ENCODE measurements at regions not wholly inside any gene's neighbourhood (a gene's known extent, or its start where the extent isn't known, plus 50 kb on each side); places are given as distances from the start of the nearest gene placed in this dataset.
A peak's percentile ranks its signal among the peaks of the same experiment; 100 is the strongest.

DNA sequence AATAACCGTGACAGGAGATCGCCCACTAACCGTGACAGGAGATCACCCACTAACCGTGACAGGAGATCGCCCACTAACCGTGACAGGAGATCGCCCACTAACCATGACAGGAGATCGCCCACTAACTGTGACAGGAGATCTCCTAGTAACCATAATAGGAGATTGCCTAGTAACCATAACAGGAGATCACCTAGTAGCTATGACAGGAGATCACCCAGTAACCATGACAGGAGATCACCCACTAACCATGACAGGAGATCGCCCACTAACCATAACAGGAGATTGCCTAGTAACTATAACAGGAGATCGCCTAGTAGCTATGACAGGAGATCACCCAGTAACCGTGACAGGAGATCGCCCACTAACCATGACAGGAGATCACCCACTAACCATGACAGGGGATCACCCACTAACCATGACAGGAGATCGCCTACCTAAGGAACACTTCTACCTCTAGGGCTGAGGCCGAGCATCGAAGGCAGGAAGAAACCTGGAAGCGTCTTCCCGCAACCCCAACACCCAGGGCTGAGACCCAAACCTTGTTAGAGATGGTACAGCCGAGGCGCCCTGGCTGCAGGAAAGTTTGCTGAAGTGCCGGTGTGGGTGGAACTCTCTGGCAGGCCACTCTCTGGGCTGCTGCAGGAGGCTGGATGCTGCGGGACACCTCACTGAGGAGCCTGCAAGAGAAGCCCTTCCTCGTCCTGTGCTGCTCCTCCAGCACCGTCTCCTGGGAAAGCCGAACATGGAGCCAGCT, 67.5 kb upstream of the THY1 start:
- no peak for DNase-seq

DNA sequence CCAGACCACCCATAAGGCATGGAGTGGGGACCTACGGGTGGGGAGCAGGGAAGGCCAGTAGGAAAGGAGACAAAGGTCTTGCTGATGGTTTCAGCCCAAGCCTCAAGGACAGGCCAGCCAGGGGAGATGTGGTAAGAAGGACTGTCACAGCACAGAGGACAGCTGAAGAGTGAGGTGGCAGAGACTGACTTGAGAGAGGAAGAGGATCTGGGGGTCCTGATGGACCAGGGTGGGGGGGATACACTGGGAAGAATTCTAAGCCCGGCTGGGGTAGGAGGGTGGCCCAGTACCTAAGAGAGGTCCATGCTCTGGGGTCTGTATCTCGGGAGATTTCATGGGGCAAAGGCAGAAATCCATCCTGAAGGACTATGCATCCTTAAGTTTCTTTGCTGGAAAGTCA, 66.1 kb upstream of the THY1 start:
- no peak for DNase-seq

DNA sequence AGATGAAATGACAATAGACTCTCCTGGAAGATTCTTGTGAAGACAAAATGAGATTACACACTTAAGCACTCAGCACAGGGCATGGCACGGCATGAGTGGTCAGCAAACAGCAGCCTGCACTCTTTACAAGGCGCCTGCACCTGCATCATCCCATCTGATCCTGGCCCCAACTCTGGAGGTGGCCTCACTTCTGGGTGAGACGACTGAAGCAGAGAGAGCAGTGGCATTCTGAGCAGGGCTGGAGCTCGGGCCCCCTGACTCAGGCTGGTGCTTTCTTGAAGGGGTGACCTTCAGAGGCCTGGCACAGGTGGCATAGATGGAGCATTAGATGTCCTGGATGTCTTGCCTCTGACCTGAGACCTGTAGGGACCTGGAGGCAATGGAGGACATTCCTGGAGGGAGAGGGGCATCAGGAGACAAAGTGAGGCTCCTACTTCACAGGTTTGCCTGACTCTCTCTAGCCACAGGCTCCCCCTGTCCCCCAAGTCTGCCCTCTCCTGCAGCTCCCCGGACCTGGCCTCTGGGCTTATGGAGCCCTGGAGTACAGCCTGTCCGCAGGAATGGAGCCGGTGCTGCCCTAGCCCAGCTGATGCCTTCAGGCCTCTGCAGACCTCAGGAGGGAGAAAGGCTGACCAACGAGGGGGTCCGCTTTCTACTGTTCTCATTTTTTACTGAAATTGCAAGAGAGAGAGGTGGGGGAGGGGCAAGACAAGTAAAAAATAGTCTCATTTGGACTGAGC, 65.5 kb upstream of the THY1 start:
- DNase-seq: no peak

DNA sequence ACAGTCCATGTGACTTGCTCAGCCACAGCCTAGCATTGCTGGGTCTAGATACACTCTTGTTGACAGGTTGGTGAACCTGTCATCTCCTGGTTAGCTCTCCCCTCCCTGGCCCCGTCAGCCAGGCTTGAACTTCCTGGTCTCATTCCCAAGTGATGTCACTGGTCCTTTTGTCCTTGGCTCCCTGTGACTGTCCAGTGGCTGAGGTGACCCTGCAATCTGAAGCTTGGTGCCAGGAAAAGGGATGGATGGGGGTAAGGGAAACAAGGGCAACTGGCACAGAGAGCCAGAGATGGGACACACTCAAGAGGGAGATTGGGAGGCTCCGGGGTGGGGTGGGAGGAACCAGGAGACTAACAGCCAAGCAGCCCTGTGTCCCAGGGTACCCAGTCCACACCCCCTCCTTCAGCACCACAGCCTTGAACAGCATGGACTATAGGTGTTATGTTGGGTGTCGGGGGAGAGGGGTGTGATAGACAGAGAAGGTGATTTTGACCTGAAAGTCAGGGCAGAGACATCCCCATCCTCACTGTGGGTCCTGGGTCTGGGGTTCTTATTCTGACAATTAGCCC, 63.8 kb upstream of the THY1 start:
- no peak for DNase-seq

DNA sequence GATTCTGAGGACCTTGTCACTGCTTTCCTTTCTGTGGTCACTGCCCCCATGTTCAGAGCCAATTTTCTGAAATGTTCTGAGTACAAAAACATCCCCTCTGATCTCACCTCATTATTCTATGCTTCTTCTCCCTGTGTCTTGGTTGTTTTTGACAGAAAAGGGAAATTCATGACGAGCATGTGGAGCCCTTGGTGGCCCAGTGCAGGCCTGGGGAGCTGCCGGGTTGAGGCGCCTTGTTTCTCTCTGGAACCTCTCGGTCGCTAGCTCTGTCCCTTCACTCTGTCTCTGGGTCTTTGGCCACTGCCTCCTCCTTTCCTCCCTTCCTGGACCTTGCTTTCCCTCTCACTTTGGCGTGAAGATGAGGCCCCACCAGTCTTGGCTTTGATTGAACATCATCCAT, 63.0 kb upstream of the THY1 start:
- no peak for DNase-seq

DNA sequence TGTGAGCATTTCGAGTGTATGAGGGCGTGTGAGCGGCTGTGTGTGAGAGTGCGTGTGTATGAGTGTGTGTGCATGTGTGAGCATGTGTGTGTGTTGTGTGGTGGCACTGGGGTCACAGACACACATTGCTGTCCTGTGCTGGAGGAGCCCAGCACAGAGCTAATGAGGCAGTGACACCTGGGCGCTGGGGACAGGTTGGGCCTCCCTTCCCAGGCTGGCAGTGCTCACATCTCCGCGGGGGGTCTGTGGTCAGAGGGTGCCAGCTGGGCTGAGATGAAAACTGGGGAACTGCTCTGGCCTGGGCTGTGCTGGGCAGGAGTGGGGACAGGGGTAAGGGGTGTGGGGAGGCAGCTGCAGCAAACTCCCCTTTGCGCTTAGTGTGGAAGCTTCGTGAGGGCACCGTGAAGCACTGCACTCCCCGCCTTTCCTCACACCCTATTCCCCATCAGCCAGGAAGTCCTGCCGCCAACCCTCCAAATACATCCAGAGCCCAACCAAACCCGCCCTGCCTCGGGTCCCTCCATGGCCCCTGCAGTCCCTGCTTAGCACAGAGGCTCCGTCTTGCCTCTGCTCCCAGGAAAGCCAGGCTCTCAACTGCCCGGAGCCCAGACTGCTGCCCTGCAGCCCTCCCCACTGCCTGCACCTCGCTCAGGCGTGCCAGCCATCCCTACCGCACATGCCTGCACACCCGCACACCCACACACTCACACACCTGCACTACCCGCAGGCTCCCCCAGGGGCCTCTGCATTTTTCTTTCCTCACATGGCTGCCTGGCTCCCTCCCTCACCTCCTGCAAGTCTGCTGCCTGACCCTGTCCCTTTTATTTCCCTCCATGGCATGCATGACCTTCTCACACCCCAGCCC, 62.0 kb upstream of the THY1 start:
- no peak for DNase-seq

DNA sequence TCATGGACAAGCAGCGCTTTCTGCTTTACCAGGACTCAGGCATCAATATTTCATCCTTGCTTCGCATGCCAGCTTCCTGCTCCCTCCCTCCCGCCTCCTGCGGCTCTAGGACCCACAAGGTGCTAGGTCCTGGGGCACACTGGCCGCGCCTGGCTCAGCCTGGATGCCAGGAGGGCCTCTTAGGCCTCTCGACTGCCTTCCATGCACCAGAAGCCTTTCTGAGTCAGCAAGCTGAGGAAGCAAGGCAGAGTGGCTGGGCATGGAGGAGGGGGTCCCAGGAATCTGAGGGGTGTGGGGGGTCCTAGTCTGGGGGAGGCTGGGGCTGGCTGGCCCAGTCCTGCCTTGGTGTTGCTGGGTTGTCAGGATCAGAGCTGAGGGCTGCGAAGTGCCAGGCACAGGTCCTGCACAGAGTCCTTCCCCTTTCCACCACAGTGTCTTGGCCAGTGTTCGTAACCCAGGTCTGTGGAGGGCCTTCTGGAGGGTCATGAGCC, 61.0 kb upstream of the THY1 start:
- DNase-seq: no peak

DNA sequence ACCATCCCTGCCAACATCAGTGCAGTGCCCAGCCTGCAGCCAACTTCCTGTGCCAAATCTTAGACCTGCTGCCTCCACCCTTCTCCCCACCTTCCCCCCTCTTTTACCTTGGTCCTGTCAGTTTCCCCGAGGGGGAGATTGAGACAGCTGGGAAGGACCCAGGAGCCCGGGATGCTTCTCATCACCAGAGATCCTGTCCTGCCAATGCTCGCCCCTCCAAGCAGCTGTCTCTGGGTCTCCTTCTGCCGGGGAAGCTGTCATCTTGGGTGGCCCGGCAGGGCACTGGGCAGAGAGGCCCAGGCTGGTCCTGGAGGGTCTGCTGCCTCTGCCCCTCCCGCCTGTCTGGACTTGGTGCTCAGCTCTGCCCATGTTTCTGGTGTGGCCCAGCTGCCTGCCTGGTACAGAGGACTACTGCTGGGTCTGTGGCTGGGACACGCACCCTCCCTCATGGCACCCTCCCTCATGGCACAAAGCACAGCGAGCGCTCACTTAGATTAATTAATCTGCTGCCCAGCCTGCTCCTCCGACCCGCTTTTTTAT, 60.4 kb upstream of the THY1 start:
- DNase-seq: no peak

DNA sequence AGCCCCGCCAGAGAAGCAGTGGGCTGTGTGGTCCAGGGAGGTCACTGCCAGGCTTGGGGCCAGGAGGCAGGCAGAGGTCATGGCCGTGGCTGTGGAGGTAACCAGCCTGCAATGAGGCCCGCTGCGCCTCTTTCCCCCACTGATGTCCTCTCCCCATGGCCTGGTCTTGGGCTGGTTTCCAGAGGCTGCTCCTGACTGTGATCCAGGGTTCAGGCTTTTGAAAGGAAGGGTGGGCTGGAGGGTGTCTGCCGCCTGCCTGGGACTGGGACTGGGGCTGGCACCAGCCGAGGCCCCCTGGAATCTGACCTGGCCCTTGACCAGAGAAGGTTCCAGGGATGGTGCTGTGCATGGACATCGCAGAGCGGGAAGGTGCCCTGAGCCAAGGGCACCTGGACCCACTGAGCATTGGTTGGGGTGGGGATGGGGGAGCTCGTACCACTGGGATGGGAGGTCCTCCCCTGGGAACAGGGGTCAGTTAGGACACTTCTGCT, 59.6 kb upstream of the THY1 start:
- DNase-seq: no peak

DNA sequence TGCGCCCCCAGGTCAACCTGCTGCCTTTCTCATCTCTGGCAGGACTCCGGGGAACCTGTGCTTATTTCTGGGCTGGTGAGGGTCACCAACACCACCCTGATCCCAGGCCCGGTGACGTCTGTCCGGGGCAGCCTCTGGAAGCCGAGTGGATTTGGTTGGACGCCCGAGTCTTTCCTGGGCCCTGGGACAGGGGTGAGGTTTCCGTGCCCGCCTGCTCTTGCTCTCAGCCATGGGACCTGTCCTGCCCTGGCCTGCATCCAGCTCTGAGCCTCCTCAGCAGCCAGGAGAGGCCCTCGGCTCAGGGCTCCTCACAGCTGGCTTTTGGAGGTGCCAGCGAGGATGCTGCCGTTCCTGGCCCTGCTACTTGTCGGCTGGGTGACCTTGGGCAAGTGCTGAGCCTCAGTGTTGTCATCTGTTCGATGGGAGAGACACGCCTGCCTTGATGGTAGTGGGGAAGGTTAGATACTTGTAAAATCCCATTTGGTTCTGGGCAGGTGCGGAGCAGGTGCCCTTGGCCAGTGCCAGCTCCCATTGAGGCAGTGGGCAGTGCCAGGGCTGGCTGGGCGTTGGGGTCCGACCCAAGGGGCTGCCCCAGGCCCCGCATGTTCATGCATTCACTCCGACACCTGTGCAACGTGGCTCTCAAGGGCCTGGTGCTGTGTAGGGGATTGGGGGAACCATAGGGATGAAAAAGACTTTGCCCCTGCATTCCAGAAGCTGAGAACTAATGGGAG, 58.9 kb upstream of the THY1 start:
- no peak for DNase-seq

DNA sequence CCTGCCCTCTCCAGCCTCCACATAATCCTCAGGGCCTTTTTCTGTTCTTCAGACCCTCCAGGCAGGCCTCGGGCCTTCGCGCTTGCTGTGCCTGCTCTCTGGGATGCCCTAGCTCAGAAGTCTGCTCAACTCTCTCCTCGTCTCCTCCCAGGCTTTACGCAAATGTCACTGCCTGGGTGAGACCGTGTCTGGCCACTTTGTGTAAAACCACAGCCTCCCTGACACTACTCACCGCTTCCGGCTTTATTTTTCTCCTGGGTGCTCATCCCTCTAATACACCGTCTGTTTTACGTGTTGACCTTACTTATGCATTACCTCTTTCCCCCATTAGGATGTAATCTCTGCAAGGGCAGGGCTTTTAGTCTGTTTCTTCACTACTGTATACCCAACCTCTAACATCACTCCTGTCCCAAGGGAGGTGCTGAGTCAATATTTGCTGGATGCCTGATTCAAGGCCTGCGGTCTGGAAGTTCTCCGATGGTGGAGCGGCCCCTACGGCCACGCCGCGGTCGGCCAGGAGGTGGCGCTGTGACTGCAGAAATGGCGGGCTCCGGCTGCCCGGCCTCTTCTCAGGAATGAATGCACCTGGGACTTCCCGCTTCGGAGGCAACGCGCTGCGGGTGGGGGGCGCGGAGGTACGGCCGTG, 58.2 kb upstream of the THY1 start:
- peak; percentile 98 for DNase-seq

DNA sequence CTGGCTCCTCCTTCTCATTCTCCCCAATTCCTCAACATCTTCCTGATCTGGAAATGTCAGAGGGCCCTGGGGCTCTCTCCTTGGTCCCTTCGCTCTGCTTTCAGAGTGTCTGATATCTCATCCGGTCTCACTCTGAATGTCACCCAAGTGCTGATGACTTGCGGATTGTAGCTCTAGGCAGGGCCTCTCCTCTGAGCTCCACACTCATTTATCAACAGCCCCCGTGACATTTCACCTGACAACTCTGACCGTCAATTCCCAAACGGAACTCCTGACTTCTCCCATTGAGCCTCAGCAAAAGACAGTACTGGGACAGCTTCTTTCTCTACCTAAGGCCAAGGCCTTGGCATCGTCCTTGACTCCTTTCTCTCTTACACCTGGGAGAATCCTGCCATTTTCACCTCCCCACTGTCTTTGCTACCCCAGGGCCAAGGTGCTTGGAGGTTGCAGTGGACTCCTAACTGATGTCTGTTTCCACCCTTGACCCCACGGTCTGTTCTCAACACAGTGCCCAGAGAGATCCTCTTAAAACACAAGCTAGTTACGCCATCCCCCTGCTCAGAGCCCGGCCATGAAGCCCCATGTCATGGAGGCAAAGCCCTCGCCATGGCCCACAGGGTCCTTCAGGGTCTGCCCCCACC, 57.5 kb upstream of the THY1 start:
- no peak for DNase-seq

DNA sequence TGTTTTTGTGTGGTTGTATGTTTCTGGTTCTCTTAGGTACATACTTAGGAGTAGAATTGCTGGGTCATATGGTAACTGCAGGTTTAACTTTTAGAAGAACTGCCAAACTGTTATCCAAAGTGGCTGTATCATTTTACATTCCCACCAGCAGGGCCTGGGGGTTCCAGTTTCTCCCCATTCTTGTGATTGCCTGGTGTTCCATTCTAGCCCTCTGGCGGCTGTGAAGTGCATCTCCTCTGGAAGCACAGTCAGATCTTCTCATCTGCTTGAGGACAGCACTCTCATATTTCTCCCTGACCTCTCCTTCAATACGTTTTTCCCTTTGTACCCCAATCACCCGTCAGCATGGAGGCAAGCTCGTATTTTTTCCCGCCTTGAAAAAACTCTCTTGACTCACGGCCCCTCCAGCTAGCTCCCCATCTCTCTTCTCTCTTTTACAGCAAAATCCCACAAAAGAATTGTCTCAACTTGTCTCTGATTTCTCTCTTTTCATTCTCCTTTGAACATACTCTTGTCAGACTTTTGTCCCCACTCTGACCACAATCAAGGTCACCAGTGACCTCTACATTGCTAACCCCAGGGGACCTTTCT, 56.8 kb upstream of the THY1 start:
- peak; percentile 65 for DNase-seq

DNA sequence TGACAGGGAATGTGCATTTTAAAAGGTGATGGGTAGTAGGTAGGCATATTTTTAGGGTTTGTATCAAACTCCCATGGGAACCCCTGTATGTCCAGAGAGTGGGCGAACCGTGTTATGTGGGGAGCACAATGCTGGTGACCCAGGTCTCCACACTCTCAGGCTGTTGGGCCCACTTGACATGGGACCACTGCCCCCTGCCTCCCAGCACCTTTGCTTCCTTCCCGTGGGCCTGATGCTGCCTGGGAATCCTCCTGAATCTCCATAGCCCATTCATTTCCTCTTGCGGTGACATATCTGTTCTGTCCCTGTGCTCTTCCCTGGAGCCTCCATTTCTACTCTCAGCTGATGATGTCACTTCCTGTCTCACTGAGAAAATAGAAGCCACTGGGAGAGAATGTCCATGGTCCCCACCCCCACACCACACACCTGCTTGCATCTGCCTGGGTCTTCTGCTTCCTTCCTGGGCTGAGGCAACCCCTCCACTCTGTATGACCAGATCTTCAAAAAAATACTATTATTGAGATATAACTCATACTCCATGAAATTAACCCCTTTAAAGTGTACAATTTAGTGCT, 55.8 kb upstream of the THY1 start:
- no peak for DNase-seq

DNA sequence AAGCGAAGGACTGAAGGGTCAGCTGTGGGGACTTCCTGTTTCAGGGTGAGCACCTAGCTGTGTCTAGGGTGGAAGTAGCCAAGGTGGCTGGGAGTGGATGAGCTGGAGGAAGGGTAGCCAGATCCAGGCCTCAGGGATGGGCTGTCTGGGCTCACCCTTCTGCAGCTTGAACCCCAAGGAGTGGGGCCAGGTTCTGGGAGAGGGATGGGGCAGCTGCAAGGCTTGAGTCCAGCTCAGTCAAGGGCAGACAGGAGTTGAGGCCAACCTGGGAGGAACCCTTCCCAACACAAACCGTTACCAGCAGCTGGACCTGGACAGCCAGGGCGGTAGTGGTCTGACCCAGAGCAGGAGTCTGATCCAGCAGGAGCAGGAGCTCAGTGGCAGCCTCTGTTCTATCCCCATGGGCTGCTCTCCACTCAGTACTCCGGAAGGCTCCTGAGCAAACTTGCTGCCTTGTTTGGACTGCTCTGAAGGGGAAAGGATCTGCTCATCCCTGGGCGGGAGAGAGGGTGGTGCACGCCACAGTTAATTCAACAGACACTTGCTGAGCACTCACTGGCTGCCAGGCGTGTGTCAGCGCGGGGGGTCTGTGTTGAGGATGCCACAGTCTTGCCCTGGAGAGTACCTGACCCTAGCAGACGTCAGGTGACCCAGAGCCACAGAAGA, 53.8 kb upstream of the THY1 start:
- DNase-seq: no peak

DNA sequence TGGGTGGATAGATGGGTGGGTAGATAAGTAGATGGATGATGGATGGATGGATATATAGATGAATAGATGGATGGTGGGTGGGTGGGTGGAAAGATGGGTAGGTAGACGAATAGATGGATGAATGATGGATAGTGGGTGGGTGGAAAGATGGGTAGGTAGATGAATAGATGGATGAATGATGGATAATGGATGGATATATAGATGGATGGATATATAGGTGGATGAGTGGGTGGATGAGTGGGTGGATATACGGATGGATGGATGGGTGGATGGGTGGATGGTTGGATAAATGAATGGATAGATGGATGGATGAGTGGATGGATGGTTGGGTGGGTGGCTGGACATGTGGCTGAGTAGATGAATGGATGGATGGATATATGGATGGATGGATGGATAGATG, 53.1 kb upstream of the THY1 start:
- DNase-seq: no peak

DNA sequence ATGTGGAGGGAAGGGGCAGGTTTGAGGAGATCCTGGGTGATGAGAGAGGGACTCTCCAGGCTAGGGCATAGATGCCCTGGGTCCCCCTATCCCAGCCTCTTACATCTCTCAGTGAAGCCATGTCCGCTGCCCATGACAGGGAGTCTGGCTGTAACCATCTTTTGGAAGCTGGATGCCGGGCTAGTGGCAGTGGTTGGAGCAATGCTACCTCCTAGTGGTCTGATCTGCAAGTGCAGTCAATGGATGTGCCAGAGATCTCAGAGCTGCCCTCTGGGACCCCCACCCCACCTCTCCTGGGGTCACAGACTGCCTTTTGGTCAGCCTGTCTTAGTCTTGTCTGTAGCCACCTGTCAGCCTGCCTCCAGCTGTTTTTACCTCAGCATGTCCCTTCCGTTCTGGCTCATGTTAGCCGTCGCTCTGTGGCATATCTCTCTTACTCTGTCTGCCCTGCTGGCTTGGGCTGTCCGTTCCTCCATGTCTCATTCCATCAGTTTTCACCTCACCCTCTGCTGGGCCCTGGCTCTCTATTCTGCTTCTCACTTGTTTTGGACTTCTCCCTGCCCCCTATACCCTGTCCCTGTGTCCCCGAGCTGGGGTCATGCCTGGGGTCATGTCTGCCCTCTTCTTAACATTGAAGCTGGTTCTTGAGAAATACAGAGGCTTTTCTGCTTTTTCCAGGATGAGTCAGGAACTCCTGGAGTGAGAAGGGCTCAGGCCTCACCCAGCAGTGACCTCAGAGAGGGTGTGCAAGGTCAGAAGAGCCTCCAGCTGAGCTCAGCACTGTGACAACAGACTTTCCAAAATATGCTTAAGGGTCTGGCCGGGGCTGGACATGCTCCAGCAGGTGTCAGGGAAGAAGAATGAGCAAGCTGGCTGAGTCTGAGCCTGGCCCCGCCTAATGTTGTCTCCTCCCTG, 52.0 kb upstream of the THY1 start:
- DNase-seq: peak; percentile 71
